Adrenal gland (tissue), 5 donors: ENCODE measurements at regions not wholly inside any gene's neighbourhood (a gene's known extent, or its start where the extent isn't known, plus 50 kb on each side); places are given as distances from the start of the nearest gene placed in this dataset.

Source experiments
- POLR2A ChIP-seq, 2 donors: fragments of 450-650 bp; IDR thresholded peaks; one replicate each; pipeline ENCODE4 v1.6.1; 2017; ENCODE audit warnings: antibody characterized with exemption in 2 of 2, mild to moderate bottlenecking in 2 of 2, moderate library complexity in 1 of 2
- TF ChIP-seq, protein P1 (sequence below), 6 experiments: fragments of 450-650 bp in 4 of 6; fragments of 200-600 bp in 2 of 6; sonication (generic) in 1 of 6; IDR thresholded peaks; 1 replicate in 5 of 6; 2 replicates in 1 of 6; pipeline versions ENCODE4 v1.5.1 to v1.8.0; 2016 to 2021; ENCODE audit warnings: antibody characterized with exemption in 6 of 6, mild to moderate bottlenecking in 2 of 6, moderate library complexity in 1 of 6
- donor health status: DM: no; HTN: no; CAD: no.

DNA sequence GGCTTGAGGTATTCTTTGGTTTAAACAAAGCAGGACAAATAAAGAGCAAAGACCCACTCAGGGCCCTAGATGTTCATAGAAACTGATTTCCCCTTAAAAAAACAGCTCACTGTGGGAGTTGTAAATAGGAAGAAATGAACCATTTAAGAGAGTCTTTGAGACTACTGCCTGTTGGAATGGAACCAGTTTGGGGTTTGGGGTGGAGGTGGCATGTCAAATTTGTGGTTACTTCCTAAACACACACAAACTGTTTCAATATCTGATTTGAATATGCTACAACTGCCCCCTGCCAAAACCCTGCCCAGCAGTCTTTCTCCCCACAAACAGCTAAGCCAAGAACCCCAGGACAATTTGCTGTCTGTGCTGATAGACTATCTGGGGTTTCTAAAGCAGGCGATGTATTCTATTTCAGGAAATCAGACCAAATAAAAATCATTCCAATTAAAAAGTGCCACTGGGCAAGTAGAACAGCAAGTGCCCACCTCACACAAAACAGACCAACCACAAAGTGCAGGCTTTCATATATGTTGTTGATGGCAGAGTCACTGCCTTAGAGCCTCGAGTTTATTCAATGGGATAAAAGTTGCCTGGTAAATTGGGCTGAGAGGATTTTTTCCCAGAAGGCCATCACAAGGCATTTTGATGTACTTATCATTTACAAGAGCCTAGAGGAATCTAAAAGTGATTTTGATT is 293.9 kb upstream of the PROK2 start:
- TF ChIP-seq POLR2A (IDR thresholded peaks at IDR 0.05), result no peak
- TF ChIP-seq, protein P1, sequence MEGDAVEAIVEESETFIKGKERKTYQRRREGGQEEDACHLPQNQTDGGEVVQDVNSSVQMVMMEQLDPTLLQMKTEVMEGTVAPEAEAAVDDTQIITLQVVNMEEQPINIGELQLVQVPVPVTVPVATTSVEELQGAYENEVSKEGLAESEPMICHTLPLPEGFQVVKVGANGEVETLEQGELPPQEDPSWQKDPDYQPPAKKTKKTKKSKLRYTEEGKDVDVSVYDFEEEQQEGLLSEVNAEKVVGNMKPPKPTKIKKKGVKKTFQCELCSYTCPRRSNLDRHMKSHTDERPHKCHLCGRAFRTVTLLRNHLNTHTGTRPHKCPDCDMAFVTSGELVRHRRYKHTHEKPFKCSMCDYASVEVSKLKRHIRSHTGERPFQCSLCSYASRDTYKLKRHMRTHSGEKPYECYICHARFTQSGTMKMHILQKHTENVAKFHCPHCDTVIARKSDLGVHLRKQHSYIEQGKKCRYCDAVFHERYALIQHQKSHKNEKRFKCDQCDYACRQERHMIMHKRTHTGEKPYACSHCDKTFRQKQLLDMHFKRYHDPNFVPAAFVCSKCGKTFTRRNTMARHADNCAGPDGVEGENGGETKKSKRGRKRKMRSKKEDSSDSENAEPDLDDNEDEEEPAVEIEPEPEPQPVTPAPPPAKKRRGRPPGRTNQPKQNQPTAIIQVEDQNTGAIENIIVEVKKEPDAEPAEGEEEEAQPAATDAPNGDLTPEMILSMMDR (IDR thresholded peaks at IDR 0.05), result no peak
